HG03575 (cell line): ENCODE measurements at regions not wholly inside any gene's neighbourhood (a gene's known extent, or its start where the extent isn't known, plus 50 kb on each side); places are given as distances from the start of the nearest gene placed in this dataset.
"Not testable (repeated sequence)": the region's sequence is repeated elsewhere in the genome, so short reads cannot be mapped to it uniquely, and the experiment has no call there.

Experiments
- ATAC-seq: cut with Tn5 transposase; IDR thresholded peaks from one replicate; pipeline ENCODE4 v1.9.1; 2021; ENCODE audit not compliant: unreplicated experiment, insufficient number of reproducible peaks, low FRiP score; ENCODE audit errors: extremely low read depth

GRCh38 chr13:80883545-80883944 lies 542.6 kb upstream of the SPRY2 start:
- ATAC-seq: no peak

- ATAC-seq: no peak
Observed at GRCh38 chr13:80881942-80882445, 541.1 kb upstream of the SPRY2 start.

GRCh38 chr13:80881495-80881894 lies 540.6 kb upstream of the SPRY2 start:
- no peak for ATAC-seq

GRCh38 chr13:80881034-80881433 lies 540.1 kb upstream of the SPRY2 start:
- no peak for ATAC-seq

- no peak for ATAC-seq
Observed at GRCh38 chr13:80877944-80878241, 537.0 kb upstream of the SPRY2 start.

GRCh38 chr13:80877209-80877943 lies 536.5 kb upstream of the SPRY2 start:
- ATAC-seq: no peak

GRCh38 chr13:80873589-80873988 lies 532.7 kb upstream of the SPRY2 start:
- no peak for ATAC-seq

GRCh38 chr13:80871971-80872370 lies 531.0 kb upstream of the SPRY2 start:
- ATAC-seq: not testable (repeated sequence)

GRCh38 chr13:80871481-80871880 lies 530.6 kb upstream of the SPRY2 start:
- ATAC-seq: no peak

GRCh38 chr13:80870186-80870585 lies 529.3 kb upstream of the SPRY2 start:
- no peak for ATAC-seq

- ATAC-seq: no peak
Observed at GRCh38 chr13:80866921-80867320, 526.0 kb upstream of the SPRY2 start.

- ATAC-seq: no peak
Observed at GRCh38 chr13:80865329-80865728, 524.4 kb upstream of the SPRY2 start.

GRCh38 chr13:80862456-80862855 lies 521.5 kb upstream of the SPRY2 start:
- no peak for ATAC-seq

GRCh38 chr13:80860845-80861244 lies 519.9 kb upstream of the SPRY2 start:
- no peak for ATAC-seq

GRCh38 chr13:80858131-80858530 lies 517.2 kb upstream of the SPRY2 start:
- ATAC-seq: no peak

- no peak for ATAC-seq
Observed at GRCh38 chr13:80857321-80857720, 516.4 kb upstream of the SPRY2 start.

GRCh38 chr13:80850771-80851170 lies 509.8 kb upstream of the SPRY2 start:
- no peak for ATAC-seq

GRCh38 chr13:80844164-80844563 lies 503.2 kb upstream of the SPRY2 start:
- ATAC-seq: no peak

GRCh38 chr13:80841414-80841813 lies 500.5 kb upstream of the SPRY2 start:
- ATAC-seq: no peak

- ATAC-seq: no peak
Observed at GRCh38 chr13:80840316-80840976, 499.5 kb upstream of the SPRY2 start.

- no peak for ATAC-seq
Observed at GRCh38 chr13:80835902-80836301, 495.0 kb upstream of the SPRY2 start.
